GM23338 (cell line): ENCODE measurements at regions not wholly inside any gene's neighbourhood (a gene's known extent, or its start where the extent isn't known, plus 50 kb on each side); places are given as distances from the start of the nearest gene placed in this dataset.

Experiments used
- ATAC-seq: fragments of 200-7000 bp; cut with Tn5 transposase; 3 replicates; pipeline ENCODE4 v1.9.1; 2020
- DNase-seq: peaks from one replicate; pipeline ENCODE4 v3.0.0-alpha.2; 2015; ENCODE audit warnings: low spot score
- H2AFZ ChIP-seq: fragments of 200-600 bp; sonication (generic); 2 replicates; pipeline ENCODE4 v1.8.0; 2016; ENCODE audit warnings: antibody characterized with exemption, mild to moderate bottlenecking, moderate library complexity
- H3F3A ChIP-seq: fragments of 200-600 bp; sonication (generic); replicated peaks from 2 replicates; pipeline ENCODE4 v1.8.0; 2017; ENCODE audit warnings: antibody characterized with exemption, mixed run types, low read depth
- H3K27ac ChIP-seq: fragments of 200-600 bp; sonication (generic); 2 replicates; pipeline ENCODE4 v1.6.1; 2016; ENCODE audit warnings: low read depth
- H3K27me3 ChIP-seq: fragments of 200-600 bp; sonication (generic); 2 replicates; pipeline ENCODE4 v1.8.0; 2016; ENCODE audit warnings: mild to moderate bottlenecking, mixed run types, moderate library complexity; ENCODE audit not compliant: insufficient read depth
- H3K36me3 ChIP-seq: fragments of 200-600 bp; sonication (generic); 2 replicates; pipeline ENCODE4 v1.8.0; 2016; ENCODE audit warnings: mild to moderate bottlenecking; ENCODE audit not compliant: insufficient read depth
- H3K4me1 ChIP-seq: fragments of 200-600 bp; sonication (generic); 2 replicates; pipeline ENCODE4 v1.8.0; 2016; ENCODE audit warnings: mild to moderate bottlenecking, moderate library complexity; ENCODE audit not compliant: insufficient read depth
- H3K4me2 ChIP-seq: fragments of 200-600 bp; sonication (generic); 2 replicates; pipeline ENCODE4 v1.7.1; 2017; ENCODE audit warnings: mixed run types
- H3K4me3 ChIP-seq: fragments of 200-600 bp; sonication (generic); 2 replicates; pipeline ENCODE4 v1.6.1; 2016; ENCODE audit warnings: mixed run types
- H3K79me2 ChIP-seq: fragments of 200-600 bp; sonication (generic); replicated peaks from 2 replicates; pipeline ENCODE4 v1.8.0; 2017; ENCODE audit warnings: mild to moderate bottlenecking; ENCODE audit not compliant: insufficient read depth
- H3K9me2 ChIP-seq: fragments of 200-600 bp; sonication (generic); 2 replicates; pipeline ENCODE4 v1.8.0; 2017; ENCODE audit not compliant: insufficient read depth
- H4K20me1 ChIP-seq: fragments of 200-600 bp; sonication (generic); replicated peaks from 2 replicates; pipeline ENCODE4 v1.8.0; 2017; ENCODE audit warnings: mild to moderate bottlenecking; ENCODE audit not compliant: insufficient read depth
- H3K27ac Mint-ChIP-seq: 2 replicates; pipeline ENCODE4 v1.8.0; 2020; ENCODE audit warnings: inconsistent platforms, mild to moderate bottlenecking, moderate library complexity, mixed read lengths
- H3K27me3 Mint-ChIP-seq: 3 replicates; pipeline ENCODE4 v1.8.0; 2022; ENCODE audit warnings: low read depth, mild to moderate bottlenecking, moderate library complexity, mixed read lengths, inconsistent platforms; ENCODE audit not compliant: insufficient read depth, poor library complexity
- H3K36me3 Mint-ChIP-seq: 3 replicates; pipeline ENCODE4 v1.8.0; 2021; ENCODE audit warnings: low read depth, mild to moderate bottlenecking, inconsistent platforms, moderate library complexity, mixed read lengths
- H3K4me1 Mint-ChIP-seq: 3 replicates; pipeline ENCODE4 v1.8.0; 2020; ENCODE audit warnings: mild to moderate bottlenecking, inconsistent platforms, mixed read lengths
- H3K4me3 Mint-ChIP-seq: 3 replicates; pipeline ENCODE4 v1.8.0; 2021; ENCODE audit warnings: moderate library complexity, mild to moderate bottlenecking, inconsistent platforms, mixed read lengths
- H3K9me3 Mint-ChIP-seq: 3 replicates; pipeline ENCODE4 v1.8.0; 2020; ENCODE audit warnings: moderate library complexity, mild to moderate bottlenecking, inconsistent platforms, mixed read lengths
- CREB1 ChIP-seq: fragments of 250-450 bp; sonication (Bioruptor Pico); IDR thresholded peaks from 2 replicates; pipeline ENCODE4 v1.5.0; 2020; ENCODE audit warnings: low read depth, mild to moderate bottlenecking, moderate library complexity
- ETS1 ChIP-seq: IDR thresholded peaks from 2 replicates; pipeline ENCODE4 v1.6.1; 2016; ENCODE audit warnings: antibody characterized with exemption
- EZH2 ChIP-seq: fragments of 200-600 bp; sonication (generic); IDR thresholded peaks from one replicate; pipeline ENCODE4 v1.8.0; 2017; ENCODE audit warnings: antibody characterized with exemption, mild to moderate bottlenecking, low read depth; ENCODE audit not compliant: unreplicated experiment
- EZH2phosphoT487 ChIP-seq: fragments of 200-600 bp; sonication (generic); IDR thresholded peaks from one replicate; pipeline ENCODE4 v1.8.1; 2018; ENCODE audit warnings: antibody characterized with exemption; ENCODE audit not compliant: unreplicated experiment
- JUNB ChIP-seq: IDR thresholded peaks from one replicate; pipeline ENCODE4 v1.6.1; 2016; ENCODE audit warnings: antibody characterized with exemption; ENCODE audit not compliant: unreplicated experiment
- NANOG ChIP-seq: IDR thresholded peaks from 2 replicates; pipeline ENCODE4 v1.6.1; 2016; ENCODE audit warnings: antibody characterized with exemption, borderline replicate concordance
- POLR2AphosphoS5 ChIP-seq: IDR thresholded peaks from 2 replicates; pipeline ENCODE4 v1.6.1; 2016; ENCODE audit warnings: antibody characterized with exemption, low read depth
- REST ChIP-seq: IDR thresholded peaks from one replicate; pipeline ENCODE4 v1.6.1; 2018; ENCODE audit warnings: antibody characterized with exemption; ENCODE audit not compliant: unreplicated experiment
- STAT1 ChIP-seq: IDR thresholded peaks from one replicate; pipeline ENCODE4 v1.6.1; 2016; ENCODE audit warnings: antibody characterized with exemption; ENCODE audit not compliant: unreplicated experiment
- ZNF114 ChIP-seq: fragments of 250-450 bp; sonication (Bioruptor Pico); IDR thresholded peaks from 2 replicates; pipeline ENCODE4 v1.5.0; 2020; ENCODE audit warnings: mild to moderate bottlenecking, moderate library complexity
- ZNF331 ChIP-seq: fragments of 250-450 bp; sonication (Bioruptor Pico); IDR thresholded peaks from 2 replicates; pipeline ENCODE4 v1.5.0; 2020; ENCODE audit warnings: low read depth, mild to moderate bottlenecking, moderate library complexity
- TF ChIP-seq, protein P1 (sequence below), 2 experiments: fragments of 200-600 bp in 1 of 2; sonication (generic) in 1 of 2; conservative IDR thresholded peaks; 2 replicates each; pipeline versions ENCODE4 v1.5.1 to v1.6.1; 2016 to 2017; ENCODE audit warnings: antibody characterized with exemption in 2 of 2, low read depth in 2 of 2, mild to moderate bottlenecking in 2 of 2, moderate library complexity in 1 of 2
- TF ChIP-seq, protein P2 (sequence below): fragments of 250-450 bp; sonication (Bioruptor Pico); IDR thresholded peaks from 2 replicates; pipeline ENCODE4 v1.5.0; 2020; ENCODE audit warnings: mild to moderate bottlenecking, moderate library complexity

GRCh38 chr22:27114186-27114585, 456.8 kb downstream of the MIAT start (continued):
- TF ChIP-seq ETS1: no peak
- no peak for TF ChIP-seq EZH2phosphoT487
- TF ChIP-seq CREB1 (CRISPR knock-in tag): no peak
- TF ChIP-seq ZNF331 (CRISPR knock-in tag): no peak
- TF ChIP-seq, protein P1, sequence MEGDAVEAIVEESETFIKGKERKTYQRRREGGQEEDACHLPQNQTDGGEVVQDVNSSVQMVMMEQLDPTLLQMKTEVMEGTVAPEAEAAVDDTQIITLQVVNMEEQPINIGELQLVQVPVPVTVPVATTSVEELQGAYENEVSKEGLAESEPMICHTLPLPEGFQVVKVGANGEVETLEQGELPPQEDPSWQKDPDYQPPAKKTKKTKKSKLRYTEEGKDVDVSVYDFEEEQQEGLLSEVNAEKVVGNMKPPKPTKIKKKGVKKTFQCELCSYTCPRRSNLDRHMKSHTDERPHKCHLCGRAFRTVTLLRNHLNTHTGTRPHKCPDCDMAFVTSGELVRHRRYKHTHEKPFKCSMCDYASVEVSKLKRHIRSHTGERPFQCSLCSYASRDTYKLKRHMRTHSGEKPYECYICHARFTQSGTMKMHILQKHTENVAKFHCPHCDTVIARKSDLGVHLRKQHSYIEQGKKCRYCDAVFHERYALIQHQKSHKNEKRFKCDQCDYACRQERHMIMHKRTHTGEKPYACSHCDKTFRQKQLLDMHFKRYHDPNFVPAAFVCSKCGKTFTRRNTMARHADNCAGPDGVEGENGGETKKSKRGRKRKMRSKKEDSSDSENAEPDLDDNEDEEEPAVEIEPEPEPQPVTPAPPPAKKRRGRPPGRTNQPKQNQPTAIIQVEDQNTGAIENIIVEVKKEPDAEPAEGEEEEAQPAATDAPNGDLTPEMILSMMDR (conservative IDR thresholded peaks at IDR 0.05; ENCODE audit: low read depth in 2 of 2): no peak
- no peak for TF ChIP-seq POLR2AphosphoS5
- TF ChIP-seq NANOG: no peak
- no peak for TF ChIP-seq JUNB
- TF ChIP-seq REST: no peak
- TF ChIP-seq ZNF114: no peak
- no peak for TF ChIP-seq STAT1
- no peak for TF ChIP-seq EZH2

DNA sequence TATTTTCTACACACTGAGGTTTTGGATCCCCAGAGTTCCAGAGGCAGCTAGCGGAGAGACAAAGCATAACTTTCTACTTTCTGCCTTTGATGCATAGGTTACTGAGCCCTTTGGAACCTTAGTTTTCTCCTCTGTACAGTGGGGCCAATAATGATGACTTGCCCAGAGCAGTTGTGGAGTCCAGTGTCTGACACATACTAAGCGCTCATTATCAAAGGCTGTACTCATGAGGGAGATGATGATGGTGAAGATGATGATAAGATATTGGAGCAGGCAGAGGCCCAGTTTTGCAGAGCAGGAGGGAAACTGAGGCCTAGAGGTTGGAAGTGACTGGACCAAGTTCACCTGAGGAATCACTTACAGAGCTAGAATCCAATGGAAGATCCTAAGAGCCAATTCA, 458.0 kb downstream of the MIAT start:
- Histone ChIP-seq H3K4me1 (no peaks in the 10 kb centered on the region), H3K27me3 (no peaks in the 10 kb centered on the region), H2AFZ (no peak overlapping the region), H3K79me2 (no peaks in the 10 kb centered on the region), H3K9me2 (no peaks in the 10 kb centered on the region), H3K36me3 (no peaks in the 10 kb centered on the region), H3K4me3 (no peak overlapping the region), H3K27ac (no peak overlapping the region), H4K20me1 (no peaks in the 10 kb centered on the region), H3F3A (no peaks in the 10 kb centered on the region), H3K4me2 (no peak overlapping the region)
- Mint-ChIP-seq H3K36me3 (no peaks in the 10 kb centered on the region), H3K27me3 (no peaks in the 10 kb centered on the region), H3K27ac (no peak overlapping the region), H3K9me3 (no peaks in the 10 kb centered on the region; the same call in 2 of the 3 replicates), H3K4me1 (peaks cover 10% of the 10 kb centered on the region), H3K4me3 (no peak overlapping the region)
- DNase-seq (no peak), ATAC-seq (no peak)
- TF ChIP-seq, protein P2, sequence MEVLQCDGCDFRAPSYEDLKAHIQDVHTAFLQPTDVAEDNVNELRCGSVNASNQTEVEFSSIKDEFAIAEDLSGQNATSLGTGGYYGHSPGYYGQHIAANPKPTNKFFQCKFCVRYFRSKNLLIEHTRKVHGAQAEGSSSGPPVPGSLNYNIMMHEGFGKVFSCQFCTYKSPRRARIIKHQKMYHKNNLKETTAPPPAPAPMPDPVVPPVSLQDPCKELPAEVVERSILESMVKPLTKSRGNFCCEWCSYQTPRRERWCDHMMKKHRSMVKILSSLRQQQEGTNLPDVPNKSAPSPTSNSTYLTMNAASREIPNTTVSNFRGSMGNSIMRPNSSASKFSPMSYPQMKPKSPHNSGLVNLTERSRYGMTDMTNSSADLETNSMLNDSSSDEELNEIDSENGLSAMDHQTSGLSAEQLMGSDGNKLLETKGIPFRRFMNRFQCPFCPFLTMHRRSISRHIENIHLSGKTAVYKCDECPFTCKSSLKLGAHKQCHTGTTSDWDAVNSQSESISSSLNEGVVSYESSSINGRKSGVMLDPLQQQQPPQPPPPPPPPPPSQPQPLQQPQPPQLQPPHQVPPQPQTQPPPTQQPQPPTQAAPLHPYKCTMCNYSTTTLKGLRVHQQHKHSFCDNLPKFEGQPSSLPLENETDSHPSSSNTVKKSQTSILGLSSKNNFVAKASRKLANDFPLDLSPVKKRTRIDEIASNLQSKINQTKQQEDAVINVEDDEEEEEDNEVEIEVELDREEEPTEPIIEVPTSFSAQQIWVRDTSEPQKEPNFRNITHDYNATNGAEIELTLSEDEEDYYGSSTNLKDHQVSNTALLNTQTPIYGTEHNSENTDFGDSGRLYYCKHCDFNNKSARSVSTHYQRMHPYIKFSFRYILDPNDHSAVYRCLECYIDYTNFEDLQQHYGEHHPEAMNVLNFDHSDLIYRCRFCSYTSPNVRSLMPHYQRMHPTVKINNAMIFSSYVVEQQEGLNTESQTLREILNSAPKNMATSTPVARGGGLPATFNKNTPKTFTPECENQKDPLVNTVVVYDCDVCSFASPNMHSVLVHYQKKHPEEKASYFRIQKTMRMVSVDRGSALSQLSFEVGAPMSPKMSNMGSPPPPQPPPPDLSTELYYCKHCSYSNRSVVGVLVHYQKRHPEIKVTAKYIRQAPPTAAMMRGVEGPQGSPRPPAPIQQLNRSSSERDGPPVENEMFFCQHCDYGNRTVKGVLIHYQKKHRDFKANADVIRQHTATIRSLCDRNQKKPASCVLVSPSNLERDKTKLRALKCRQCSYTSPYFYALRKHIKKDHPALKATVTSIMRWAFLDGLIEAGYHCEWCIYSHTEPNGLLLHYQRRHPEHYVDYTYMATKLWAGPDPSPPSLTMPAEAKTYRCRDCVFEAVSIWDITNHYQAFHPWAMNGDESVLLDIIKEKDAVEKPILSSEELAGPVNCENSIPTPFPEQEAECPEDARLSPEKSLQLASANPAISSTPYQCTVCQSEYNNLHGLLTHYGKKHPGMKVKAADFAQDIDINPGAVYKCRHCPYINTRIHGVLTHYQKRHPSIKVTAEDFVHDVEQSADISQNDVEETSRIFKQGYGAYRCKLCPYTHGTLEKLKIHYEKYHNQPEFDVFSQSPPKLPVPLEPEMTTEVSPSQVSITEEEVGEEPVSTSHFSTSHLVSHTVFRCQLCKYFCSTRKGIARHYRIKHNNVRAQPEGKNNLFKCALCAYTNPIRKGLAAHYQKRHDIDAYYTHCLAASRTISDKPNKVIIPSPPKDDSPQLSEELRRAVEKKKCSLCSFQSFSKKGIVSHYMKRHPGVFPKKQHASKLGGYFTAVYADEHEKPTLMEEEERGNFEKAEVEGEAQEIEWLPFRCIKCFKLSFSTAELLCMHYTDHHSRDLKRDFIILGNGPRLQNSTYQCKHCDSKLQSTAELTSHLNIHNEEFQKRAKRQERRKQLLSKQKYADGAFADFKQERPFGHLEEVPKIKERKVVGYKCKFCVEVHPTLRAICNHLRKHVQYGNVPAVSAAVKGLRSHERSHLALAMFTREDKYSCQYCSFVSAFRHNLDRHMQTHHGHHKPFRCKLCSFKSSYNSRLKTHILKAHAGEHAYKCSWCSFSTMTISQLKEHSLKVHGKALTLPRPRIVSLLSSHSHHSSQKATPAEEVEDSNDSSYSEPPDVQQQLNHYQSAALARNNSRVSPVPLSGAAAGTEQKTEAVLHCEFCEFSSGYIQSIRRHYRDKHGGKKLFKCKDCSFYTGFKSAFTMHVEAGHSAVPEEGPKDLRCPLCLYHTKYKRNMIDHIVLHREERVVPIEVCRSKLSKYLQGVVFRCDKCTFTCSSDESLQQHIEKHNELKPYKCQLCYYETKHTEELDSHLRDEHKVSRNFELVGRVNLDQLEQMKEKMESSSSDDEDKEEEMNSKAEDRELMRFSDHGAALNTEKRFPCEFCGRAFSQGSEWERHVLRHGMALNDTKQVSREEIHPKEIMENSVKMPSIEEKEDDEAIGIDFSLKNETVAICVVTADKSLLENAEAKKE (CRISPR knock-in tag): no peak
- TF ChIP-seq STAT1 (no peak), ZNF331 (CRISPR knock-in tag) (no peak), POLR2AphosphoS5 (no peak)
